ENCODE measurements at regions not wholly inside any gene's neighbourhood (a gene's known extent, or its start where the extent isn't known, plus 50 kb on each side); places are given as distances from the start of the nearest gene placed in this dataset.
"Not testable (repeated sequence)": the region's sequence is repeated elsewhere in the genome, so short reads cannot be mapped to it uniquely, and the experiment has no call there.

- ATAC-seq (no peak), DNase-seq (no peak)
- intact Hi-C loops (cut with DNase I, micrococcal nuclease) = no loop called here
Observed at GRCh38 chr11:114796954-114797721, 118.8 kb downstream of the NXPE2 start.

- ATAC-seq = no peak
Observed at GRCh38 chr11:114799476-114799875, 121.1 kb downstream of the NXPE2 start.

DNA sequence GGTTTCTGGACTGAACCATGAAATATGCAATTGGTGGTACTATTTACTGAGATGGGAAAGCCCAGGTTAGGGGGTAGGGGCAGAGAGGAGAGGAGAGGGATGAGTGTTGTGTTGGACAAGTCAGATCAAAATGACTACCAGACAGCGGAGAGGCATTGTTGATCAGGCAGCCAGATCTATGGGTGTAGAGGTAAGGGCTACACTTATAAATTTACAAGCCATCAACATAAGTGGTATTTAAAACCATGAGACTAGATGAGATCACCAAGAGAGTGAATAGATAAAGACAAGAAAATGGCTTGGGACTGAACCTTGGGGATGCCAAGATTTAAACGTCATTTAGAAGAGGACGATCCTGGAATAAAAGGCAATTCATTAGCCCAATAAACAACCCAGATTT lies 123.4 kb downstream of the NXPE2 start:
- intact Hi-C loops (cut with DNase I, micrococcal nuclease) = no loop called here
- ATAC-seq = no peak
- no peak for DNase-seq

More at GRCh38 chr11:114799476-114799875, 121.1 kb downstream of the NXPE2 start:
- intact Hi-C loops (cut with DNase I, micrococcal nuclease) = no loop called here
- no peak for DNase-seq

DNA sequence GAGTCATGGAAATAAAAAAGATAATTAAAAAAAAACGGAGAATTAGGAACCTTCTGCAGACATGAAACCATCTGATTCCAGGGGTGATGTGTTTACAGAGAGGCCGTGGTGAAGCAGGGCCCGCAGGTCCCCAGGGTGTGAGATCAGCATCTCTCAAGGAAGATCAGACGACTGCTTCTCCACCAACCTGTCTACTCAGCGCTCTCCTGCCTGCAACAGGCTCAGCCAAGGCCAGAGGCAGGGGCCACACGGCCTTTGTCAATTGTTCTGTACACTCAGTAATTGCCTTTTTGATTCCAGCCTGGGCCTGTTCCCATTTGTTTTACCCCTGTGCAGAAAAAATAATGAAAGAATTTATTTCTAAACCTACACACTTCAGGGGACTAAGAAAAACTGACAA lies 124.6 kb downstream of the NXPE2 start:
- DNase-seq (no peak), ATAC-seq (no peak)
- intact Hi-C loops (cut with DNase I, micrococcal nuclease) = no loop called here

GRCh38 chr11:114805431-114805830 lies 127.1 kb downstream of the NXPE2 start:
- not testable (repeated sequence) for ATAC-seq

DNA sequence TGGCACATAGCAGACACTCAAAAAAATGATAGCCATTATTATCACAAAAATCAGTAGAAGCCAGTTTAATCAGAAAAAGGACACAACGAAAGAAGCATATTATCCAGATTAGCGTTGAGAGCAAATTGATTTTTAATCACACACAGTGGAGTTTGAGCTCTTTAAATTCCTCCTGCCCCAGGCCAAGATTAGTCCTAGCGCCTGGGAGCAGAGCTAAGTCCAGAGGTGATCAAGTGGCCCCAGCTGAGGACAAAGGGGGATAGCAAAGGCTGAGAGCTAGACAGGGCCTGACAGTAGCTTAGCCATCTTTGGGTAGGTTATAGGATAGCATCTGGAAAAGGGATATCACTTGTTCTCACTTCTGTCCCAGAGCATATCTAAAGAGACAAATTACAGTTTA lies 133.6 kb downstream of the NXPE2 start:
- intact Hi-C loops (cut with DNase I, micrococcal nuclease) = no loop called here
- ATAC-seq (no peak), DNase-seq (no peak)

More at GRCh38 chr11:114805431-114805830, 127.1 kb downstream of the NXPE2 start:
- intact Hi-C loops (cut with DNase I, micrococcal nuclease) = not testable (repeated sequence)
- DNase-seq = peak in 1 of 2 donors; percentile 20

- intact Hi-C loops (cut with DNase I, micrococcal nuclease) = no loop called here
- DNase-seq (no peak), ATAC-seq (no peak)
Observed at GRCh38 chr11:114812733-114813132, 134.4 kb downstream of the NXPE2 start.

GRCh38 chr11:114813189-114813718 lies 134.9 kb downstream of the NXPE2 start:
- no peak for DNase-seq
- intact Hi-C loops (cut with DNase I, micrococcal nuclease) = no loop called here
- ATAC-seq = no peak

- ATAC-seq = no peak
Observed at GRCh38 chr11:114815176-114815575, 136.8 kb downstream of the NXPE2 start.

GRCh38 chr11:114815761-114816160 lies 137.4 kb downstream of the NXPE2 start:
- DNase-seq = no peak
- intact Hi-C loops (cut with DNase I, micrococcal nuclease) = no loop called here
- no peak for ATAC-seq

More at GRCh38 chr11:114815176-114815575, 136.8 kb downstream of the NXPE2 start:
- DNase-seq = no peak
- intact Hi-C loops (cut with DNase I, micrococcal nuclease) = no loop called here

DNA sequence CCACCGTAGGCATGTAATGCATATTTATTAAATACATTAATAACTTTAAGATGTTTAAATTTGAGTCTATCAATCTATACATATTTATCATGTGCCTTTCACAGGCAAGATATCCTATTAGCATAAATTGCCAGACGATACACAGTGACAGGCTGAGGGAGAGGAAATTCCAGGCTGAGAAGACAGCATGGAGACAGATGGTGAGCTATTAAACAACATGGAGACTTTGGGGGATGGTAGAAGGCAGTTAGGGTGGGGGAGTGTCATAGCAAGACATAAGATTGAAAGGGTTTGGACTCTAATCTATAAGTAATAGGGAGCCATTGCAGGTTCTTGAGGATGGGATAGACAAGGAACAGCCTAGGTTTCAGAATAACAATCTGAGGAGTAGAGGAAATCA lies 138.5 kb downstream of the NXPE2 start:
- ATAC-seq (no peak), DNase-seq (no peak)
- intact Hi-C loops (cut with DNase I, micrococcal nuclease) = no loop called here

DNA sequence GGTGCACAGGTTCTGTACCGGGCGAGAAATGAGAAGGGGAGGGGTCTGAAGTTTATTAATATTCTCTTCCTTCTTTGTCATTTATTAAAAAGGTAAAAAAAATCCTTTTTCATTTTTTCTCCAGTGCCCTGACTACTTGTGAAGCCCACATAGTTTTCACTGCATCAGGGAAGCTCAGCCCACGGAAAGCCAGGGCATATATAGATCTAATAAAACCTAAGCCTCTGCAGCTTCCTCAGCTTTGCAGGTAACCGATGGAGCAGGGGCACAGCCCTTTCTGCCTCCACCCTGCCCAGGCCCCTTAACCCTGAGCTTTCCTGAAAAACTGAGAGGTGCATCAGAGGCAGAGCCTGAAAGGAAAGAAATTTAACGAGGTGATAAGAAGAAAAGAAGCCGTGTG lies 140.1 kb downstream of the NXPE2 start:
- ATAC-seq = no peak
- DNase-seq = no peak
- intact Hi-C loops (cut with DNase I, micrococcal nuclease) = no loop called here

DNA sequence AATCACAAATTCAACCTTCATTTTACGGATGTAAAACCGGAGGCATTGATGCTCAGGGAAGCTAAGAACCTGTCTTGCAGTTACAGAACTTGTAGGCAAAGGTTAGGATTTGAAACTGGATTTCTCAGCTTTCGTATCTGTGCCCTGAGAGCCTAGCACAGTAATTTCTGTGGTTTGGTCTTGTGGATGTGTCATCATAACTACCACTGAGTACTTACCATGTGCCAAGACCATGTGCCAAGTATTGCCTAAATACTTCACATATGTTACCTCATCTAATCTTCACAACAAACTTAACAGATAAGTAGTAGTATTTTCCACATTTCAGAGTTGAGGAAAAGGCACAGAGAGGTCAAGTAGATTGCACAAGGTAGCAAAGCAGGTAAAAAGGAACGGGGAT lies 140.7 kb downstream of the NXPE2 start:
- DNase-seq (no peak), ATAC-seq (no peak)
- intact Hi-C loops (cut with DNase I, micrococcal nuclease) = no loop called here

GRCh38 chr11:114820621-114821020 lies 142.3 kb downstream of the NXPE2 start:
- no peak for ATAC-seq
- no peak for DNase-seq
- intact Hi-C loops (cut with DNase I, micrococcal nuclease) = no loop called here

DNA sequence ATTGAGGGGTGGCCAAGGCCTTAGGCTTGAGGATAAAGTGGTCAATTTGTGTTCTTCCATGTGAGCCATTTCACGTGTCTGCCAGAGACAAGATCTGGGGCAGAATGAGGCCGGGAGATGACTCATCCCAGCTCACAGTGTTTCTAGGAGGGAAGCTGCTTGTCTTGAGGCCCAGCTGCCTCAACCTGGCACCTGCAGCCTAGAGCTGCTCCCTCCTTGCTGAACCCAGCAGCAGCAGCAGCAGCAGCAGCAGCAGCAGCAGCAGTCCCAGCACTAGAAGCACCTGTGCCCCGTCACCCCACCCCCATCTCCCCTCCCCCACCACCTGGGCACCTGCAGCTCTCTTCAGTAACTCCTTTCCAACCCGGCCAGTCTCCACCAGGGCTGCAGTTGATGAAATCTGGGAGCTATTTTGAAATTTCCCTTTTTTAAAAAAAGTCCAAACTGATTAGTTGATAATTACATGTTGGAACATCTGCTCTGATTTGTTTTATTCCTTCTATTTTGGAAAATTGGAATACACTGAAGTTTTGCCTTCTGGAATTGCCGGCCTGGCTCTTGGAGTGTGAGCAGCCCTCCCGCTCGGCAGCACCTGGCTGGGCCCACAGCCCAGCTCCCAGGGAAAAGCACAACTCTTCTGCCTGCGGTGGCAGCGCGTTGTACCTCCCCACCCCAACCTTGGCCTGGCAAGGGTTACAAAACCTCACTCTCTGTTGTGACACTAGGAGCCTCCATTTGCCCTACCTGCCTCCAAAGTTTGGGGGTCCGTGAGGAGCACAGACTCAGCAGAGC lies 143.5 kb downstream of the NXPE2 start:
- DNase-seq (no peak), ATAC-seq (no peak)
- intact Hi-C loops (cut with DNase I, micrococcal nuclease) = no loop called here

DNA sequence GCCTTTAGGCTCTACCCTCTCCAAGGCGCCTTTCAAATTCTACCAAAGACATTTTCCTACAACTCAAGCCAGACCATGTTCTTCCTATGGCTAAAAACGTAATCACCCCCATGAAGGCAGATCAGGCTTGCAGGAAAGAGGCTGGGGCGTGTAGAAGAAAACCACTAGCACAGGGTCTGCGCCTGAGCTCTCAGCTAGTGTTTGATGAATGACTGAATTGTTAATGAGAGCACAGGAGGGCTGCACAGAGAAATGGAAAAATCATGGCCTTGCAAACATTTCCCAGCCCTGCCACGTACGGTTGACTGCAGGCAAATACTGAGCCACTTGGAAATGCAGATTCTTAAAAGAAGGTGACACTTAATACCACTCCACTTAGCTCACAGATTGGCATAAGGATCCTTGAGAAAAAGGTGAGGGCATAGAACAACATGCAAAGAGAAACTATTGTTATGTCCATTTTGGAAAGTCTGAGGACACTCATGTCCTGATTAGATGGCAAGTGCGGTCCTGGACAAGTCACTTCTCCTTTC lies 148.6 kb downstream of the NXPE2 start:
- no peak for DNase-seq
- intact Hi-C loops (cut with DNase I, micrococcal nuclease) = no loop called here
- ATAC-seq = no peak

DNA sequence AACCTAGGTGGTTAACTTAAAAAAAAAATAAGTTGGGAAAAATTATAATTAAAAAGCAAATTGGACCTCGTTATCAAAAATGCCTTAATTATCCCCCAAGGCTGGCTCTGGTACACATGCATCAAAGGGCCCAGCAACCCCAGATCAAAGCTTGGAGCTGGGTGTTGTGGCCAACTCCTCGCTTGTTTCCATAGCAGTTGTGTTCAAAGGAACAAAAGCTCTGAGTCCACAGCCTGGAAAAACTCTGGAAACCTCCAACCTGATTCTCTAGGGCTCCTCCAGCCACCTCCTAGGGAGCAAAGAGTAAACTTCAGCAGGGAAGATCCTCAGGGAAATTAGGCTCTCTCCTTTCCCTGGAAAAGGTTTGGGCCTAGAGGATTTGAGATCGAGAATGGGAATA lies 149.4 kb downstream of the NXPE2 start:
- intact Hi-C loops (cut with DNase I, micrococcal nuclease) = no loop called here
- ATAC-seq = no peak
- no peak for DNase-seq

- DNase-seq (no peak), ATAC-seq (peak; percentile 63)
- intact Hi-C loops (cut with DNase I, micrococcal nuclease) = no loop called here
Observed at GRCh38 chr11:114832532-114833125, 154.3 kb downstream of the NXPE2 start.

DNA sequence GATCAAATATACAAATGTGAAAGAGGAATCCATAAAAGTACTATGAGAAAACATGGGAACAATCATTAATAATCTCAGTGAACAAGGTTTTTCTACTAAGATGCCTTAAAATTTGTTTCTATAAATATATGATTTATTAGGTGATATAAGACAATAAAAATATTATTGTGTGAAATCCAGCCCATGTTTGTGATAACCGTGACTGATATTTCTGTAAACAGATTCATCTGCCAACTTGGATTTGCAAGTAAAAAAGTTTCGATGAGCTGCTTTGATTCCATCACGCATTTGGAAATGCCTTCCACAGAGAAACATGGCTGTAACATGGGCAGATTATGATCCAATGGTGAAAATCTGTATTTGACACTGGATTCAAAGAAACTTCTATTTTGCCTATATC lies 157.8 kb downstream of the NXPE2 start:
- intact Hi-C loops (cut with DNase I, micrococcal nuclease) = no loop called here
- no peak for DNase-seq
- ATAC-seq = no peak
